ENCODE measurements at regions not wholly inside any gene's neighbourhood (a gene's known extent, or its start where the extent isn't known, plus 50 kb on each side); places are given as distances from the start of the nearest gene placed in this dataset.

GRCh38 chr3:127351321-127351720 is 63.5 kb upstream of the PRR20G start:
- no peaks in the 10 kb centered on the region for H3K36me3 ChIP-seq (ENCODE audit: control insufficient read depth in 2 of 2, insufficient read depth in 2 of 2, low read length in 2 of 2)
- H3K9ac ChIP-seq (ENCODE audit: low read depth in 1 of 2, low read length in 2 of 2) = no peak overlapping the region
- no peak overlapping the region for H3K4me3 ChIP-seq (ENCODE audit: low read length in 2 of 2)
- H3K27ac ChIP-seq (ENCODE audit: low read depth in 2 of 2, low read length in 2 of 2) = no peak overlapping the region
- H3K9me3 ChIP-seq (ENCODE audit: control insufficient read depth in 2 of 2, low read length in 2 of 2) = peaks cover 0 to under 1% of the 10 kb centered on the region in 2 donors
- H3K27me3 ChIP-seq (ENCODE audit: control insufficient read depth in 2 of 2, insufficient read depth in 2 of 2, low read length in 2 of 2) = no peaks in the 10 kb centered on the region
- H3K4me1 ChIP-seq (ENCODE audit: control insufficient read depth in 2 of 2, insufficient read depth in 2 of 2, low read length in 2 of 2) = no peaks in the 10 kb centered on the region

- no peak overlapping the region for H3K27ac ChIP-seq (ENCODE audit: low read depth in 2 of 2, low read length in 2 of 2)
- no peaks in the 10 kb centered on the region for H3K36me3 ChIP-seq (ENCODE audit: control insufficient read depth in 2 of 2, insufficient read depth in 2 of 2, low read length in 2 of 2)
- H3K4me3 ChIP-seq (ENCODE audit: low read length in 2 of 2) = no peak overlapping the region
- H3K9ac ChIP-seq (ENCODE audit: low read depth in 1 of 2, low read length in 2 of 2) = no peak overlapping the region
- no peaks in the 10 kb centered on the region for H3K4me1 ChIP-seq (ENCODE audit: control insufficient read depth in 2 of 2, insufficient read depth in 2 of 2, low read length in 2 of 2)
- no peaks in the 10 kb centered on the region for H3K9me3 ChIP-seq (ENCODE audit: control insufficient read depth in 2 of 2, low read length in 2 of 2)
- H3K27me3 ChIP-seq (ENCODE audit: control insufficient read depth in 2 of 2, insufficient read depth in 2 of 2, low read length in 2 of 2) = no peaks in the 10 kb centered on the region
Observed at GRCh38 chr3:127350172-127351050, 62.6 kb upstream of the PRR20G start.

DNA sequence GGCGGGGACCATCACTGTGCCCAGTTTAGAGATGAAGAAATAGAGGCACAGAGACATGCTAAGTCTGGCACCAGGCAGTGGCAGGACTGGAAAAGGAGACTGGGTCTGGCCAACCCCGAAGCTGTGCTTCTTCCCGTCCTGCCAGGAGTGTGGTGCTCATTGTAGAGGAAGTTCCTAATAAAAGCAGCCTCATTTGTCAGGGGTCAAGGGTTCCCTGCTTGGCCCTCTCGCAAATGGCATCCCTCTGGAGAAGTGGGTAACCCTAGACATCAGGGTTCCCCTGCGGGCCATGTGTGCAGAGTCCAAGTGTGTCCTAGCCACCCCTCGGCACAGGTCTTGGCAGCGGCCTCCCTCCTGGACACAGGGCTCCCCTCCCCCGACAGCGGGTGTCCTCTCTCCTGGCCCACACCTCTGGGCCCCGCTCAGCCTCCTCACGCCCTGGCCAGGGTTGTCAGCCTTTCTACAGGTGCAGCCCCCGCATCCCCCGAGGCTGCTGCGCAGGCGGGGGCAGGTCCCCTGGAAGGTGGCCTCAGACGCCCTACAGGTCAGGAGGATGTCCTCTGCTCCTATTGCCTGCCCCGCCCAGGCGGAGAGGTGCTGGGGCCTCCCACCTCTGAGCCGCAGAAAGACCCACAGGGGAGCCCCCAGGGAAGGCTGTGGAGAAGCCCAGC is 61.8 kb upstream of the PRR20G start:
- Histone ChIP-seq H3K27ac (ENCODE audit: low read depth in 2 of 2, low read length in 2 of 2) (no peak overlapping the region), H3K9me3 (ENCODE audit: control insufficient read depth in 2 of 2, low read length in 2 of 2) (no peaks in the 10 kb centered on the region), H3K4me1 (ENCODE audit: control insufficient read depth in 2 of 2, insufficient read depth in 2 of 2, low read length in 2 of 2) (no peaks in the 10 kb centered on the region), H3K4me3 (ENCODE audit: low read length in 2 of 2) (no peak overlapping the region), H3K9ac (ENCODE audit: low read depth in 1 of 2, low read length in 2 of 2) (no peak overlapping the region), H3K36me3 (ENCODE audit: control insufficient read depth in 2 of 2, insufficient read depth in 2 of 2, low read length in 2 of 2) (no peaks in the 10 kb centered on the region), H3K27me3 (ENCODE audit: control insufficient read depth in 2 of 2, insufficient read depth in 2 of 2, low read length in 2 of 2) (no peaks in the 10 kb centered on the region)

DNA sequence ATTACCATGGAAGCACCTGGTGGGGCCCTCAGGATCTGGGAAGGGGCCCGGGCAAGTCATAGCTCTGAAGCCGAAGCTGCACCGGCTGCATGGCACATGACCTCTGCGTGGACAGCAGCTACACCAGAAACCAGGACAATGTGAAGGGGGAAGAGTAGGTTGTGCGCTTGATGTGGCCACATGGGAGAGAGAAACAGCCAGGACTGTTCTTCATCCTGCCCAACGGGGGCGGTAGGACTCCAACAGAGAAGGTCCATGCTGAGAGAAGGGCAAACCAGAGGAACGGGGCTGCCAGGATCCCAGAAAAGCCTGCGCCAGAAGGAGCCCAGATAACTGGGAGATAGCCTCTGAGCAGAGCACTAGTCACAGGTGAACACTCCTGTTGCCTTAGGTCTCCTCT is 54.9 kb upstream of the PRR20G start:
- H3K36me3 ChIP-seq (ENCODE audit: control insufficient read depth in 2 of 2, insufficient read depth in 2 of 2, low read length in 2 of 2) = no peaks in the 10 kb centered on the region
- H3K9me3 ChIP-seq (ENCODE audit: control insufficient read depth in 2 of 2, low read length in 2 of 2) = peaks cover 0 to 3% of the 10 kb centered on the region in 2 donors
- H3K27me3 ChIP-seq (ENCODE audit: control insufficient read depth in 2 of 2, insufficient read depth in 2 of 2, low read length in 2 of 2) = peaks cover 11 to 15% of the 10 kb centered on the region in 2 donors
- no peaks in the 10 kb centered on the region for H3K4me1 ChIP-seq (ENCODE audit: control insufficient read depth in 2 of 2, insufficient read depth in 2 of 2, low read length in 2 of 2)
- no peak overlapping the region for H3K4me3 ChIP-seq (ENCODE audit: low read length in 2 of 2)
- H3K27ac ChIP-seq (ENCODE audit: low read depth in 2 of 2, low read length in 2 of 2) = no peak overlapping the region
- no peak overlapping the region for H3K9ac ChIP-seq (ENCODE audit: low read depth in 1 of 2, low read length in 2 of 2)

DNA sequence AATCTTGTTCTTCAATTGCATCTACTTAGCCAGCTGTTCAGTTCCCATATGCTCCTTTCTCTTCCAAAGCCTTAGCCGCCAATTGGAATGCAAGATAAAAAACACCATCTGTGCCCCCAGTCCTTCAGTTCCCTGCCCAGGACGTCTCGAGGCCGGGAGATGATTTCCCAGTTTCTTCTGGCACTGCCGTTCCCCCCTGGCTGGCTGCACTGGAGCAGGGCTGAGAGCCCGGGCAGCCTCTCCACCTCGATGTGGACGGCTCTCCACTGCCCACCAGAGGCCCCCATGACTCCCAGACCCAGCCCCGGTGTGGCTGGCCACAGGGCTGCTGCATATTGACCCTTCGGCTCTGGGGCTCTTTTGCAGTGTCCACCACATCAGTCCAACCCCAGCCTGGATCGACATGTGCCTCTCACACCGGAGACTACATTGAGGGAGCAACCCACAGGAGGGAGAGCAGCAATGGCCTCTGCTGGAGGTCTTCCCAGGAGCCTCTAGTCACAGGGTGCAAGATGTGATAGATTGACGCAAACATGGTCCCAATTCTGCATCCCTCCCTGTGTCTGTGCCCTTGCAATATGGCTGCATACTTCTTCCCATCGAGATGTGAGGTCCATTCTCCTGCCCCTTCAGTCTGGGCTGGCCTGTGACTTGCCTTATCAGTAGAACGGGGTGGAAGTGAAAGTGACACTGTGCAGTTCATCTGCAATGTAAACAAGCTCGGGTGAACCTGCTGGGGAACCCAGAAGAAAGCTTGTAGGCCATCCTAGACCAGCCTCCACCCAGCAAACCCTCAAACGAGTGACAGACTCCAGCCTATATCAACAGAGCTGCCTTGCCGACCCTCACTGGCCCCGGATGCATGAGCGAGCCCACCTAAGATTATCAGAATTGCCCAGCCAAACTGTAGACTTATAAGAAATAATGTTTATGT is 52.3 kb upstream of the PRR20G start:
- H3K27me3 ChIP-seq (ENCODE audit: control insufficient read depth in 2 of 2, insufficient read depth in 2 of 2, low read length in 2 of 2) = peaks cover 23 to 27% of the 10 kb centered on the region in 2 donors

DNA sequence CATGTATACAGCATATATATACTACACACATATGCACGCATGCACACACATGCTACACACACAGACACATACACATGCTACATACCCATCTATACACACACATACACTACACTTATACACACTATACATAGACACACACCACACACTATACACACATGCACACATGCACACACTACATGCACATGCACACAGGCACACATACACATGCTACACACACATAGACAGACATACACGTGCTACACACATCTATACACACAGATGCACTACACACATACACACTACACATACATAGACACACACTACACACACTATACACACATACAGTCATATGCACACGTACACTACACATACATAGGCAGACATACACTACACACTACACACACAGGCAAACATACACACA is 51.2 kb upstream of the PRR20G start:
- no peak overlapping the region for H3K4me3 ChIP-seq (ENCODE audit: low read length in 2 of 2)
- H3K27me3 ChIP-seq (ENCODE audit: control insufficient read depth in 2 of 2, insufficient read depth in 2 of 2, low read length in 2 of 2) = peaks cover 23 to 27% of the 10 kb centered on the region in 2 donors
- H3K27ac ChIP-seq (ENCODE audit: low read depth in 2 of 2, low read length in 2 of 2) = no peak overlapping the region
- H3K36me3 ChIP-seq (ENCODE audit: control insufficient read depth in 2 of 2, insufficient read depth in 2 of 2, low read length in 2 of 2) = no peaks in the 10 kb centered on the region
- no peaks in the 10 kb centered on the region for H3K4me1 ChIP-seq (ENCODE audit: control insufficient read depth in 2 of 2, insufficient read depth in 2 of 2, low read length in 2 of 2)
- peaks cover 0 to 3% of the 10 kb centered on the region in 2 donors for H3K9me3 ChIP-seq (ENCODE audit: control insufficient read depth in 2 of 2, low read length in 2 of 2)
- H3K9ac ChIP-seq (ENCODE audit: low read depth in 1 of 2, low read length in 2 of 2) = no peak overlapping the region

More for the DNA sequence above, 52.3 kb upstream of the PRR20G start:
- H3K9ac ChIP-seq (ENCODE audit: low read depth in 1 of 2, low read length in 2 of 2) = no peak overlapping the region
- no peak overlapping the region for H3K27ac ChIP-seq (ENCODE audit: low read depth in 2 of 2, low read length in 2 of 2)
- peaks cover 0 to 3% of the 10 kb centered on the region in 2 donors for H3K9me3 ChIP-seq (ENCODE audit: control insufficient read depth in 2 of 2, low read length in 2 of 2)
- no peaks in the 10 kb centered on the region for H3K4me1 ChIP-seq (ENCODE audit: control insufficient read depth in 2 of 2, insufficient read depth in 2 of 2, low read length in 2 of 2)
- H3K36me3 ChIP-seq (ENCODE audit: control insufficient read depth in 2 of 2, insufficient read depth in 2 of 2, low read length in 2 of 2) = no peaks in the 10 kb centered on the region
- no peak overlapping the region for H3K4me3 ChIP-seq (ENCODE audit: low read length in 2 of 2)

DNA sequence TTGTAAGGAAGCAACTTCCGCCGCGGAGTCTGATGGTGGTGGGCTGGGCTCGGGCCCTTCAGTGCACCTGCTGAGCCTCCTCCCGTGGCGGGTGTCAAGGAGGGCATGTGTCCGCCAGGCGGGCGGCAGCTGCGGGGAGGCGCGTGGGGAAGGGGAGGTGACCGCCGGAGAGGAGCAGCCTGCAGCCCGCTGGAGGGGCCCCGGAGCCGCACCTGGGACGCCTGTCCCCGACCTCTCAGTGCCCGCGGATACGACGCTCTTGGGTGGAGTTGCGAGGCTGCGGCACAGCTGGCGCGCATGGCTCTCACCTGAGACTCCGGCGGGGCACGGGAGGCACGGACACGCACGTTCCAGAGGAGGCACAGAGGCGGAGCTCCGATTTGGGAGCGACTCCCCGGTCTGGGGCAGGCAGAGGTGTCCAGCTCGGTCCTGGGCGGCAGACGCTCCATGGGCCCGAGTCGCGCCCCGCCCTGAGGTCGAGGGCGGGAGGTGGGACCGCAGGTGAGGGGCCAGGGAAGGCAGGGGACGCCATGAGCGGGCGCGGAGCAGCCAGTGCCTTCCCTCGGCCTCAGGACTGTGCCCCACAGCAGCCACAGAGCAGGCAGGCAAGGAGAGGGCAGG is 50.2 kb upstream of the PRR20G start:
- no peaks in the 10 kb centered on the region for H3K36me3 ChIP-seq (ENCODE audit: control insufficient read depth in 2 of 2, insufficient read depth in 2 of 2, low read length in 2 of 2)
- H3K9me3 ChIP-seq (ENCODE audit: control insufficient read depth in 2 of 2, low read length in 2 of 2) = peaks cover 0 to 3% of the 10 kb centered on the region in 2 donors
- no peaks in the 10 kb centered on the region for H3K4me1 ChIP-seq (ENCODE audit: control insufficient read depth in 2 of 2, insufficient read depth in 2 of 2, low read length in 2 of 2)
- no peak overlapping the region for H3K4me3 ChIP-seq (ENCODE audit: low read length in 2 of 2)
- H3K9ac ChIP-seq (ENCODE audit: low read depth in 1 of 2, low read length in 2 of 2) = no peak overlapping the region
- peaks cover 23 to 27% of the 10 kb centered on the region in 2 donors for H3K27me3 ChIP-seq (ENCODE audit: control insufficient read depth in 2 of 2, insufficient read depth in 2 of 2, low read length in 2 of 2)
- H3K27ac ChIP-seq (ENCODE audit: low read depth in 2 of 2, low read length in 2 of 2) = no peak overlapping the region

All from mucosa of rectum (tissue), 2 donors.